GM19467 (cell line): ENCODE measurements at regions not wholly inside any gene's neighbourhood (a gene's known extent, or its start where the extent isn't known, plus 50 kb on each side); places are given as distances from the start of the nearest gene placed in this dataset.

Experiments used
- ATAC-seq: cut with Tn5 transposase; IDR thresholded peaks from one replicate; pipeline ENCODE4 v1.9.1; 2021; ENCODE audit warnings: mild to moderate bottlenecking, moderate library complexity; ENCODE audit not compliant: unreplicated experiment

- ATAC-seq, result no peak
Measured at GRCh38 chr1:220979371-220979770, 100.1 kb downstream of the HLX start.

GRCh38 chr1:220982686-220983085 is 103.4 kb downstream of the HLX start:
- no peak for ATAC-seq

GRCh38 chr1:220983877-220984635 is 104.8 kb downstream of the HLX start:
- ATAC-seq, result no peak

GRCh38 chr1:220990427-220991339 is 111.4 kb downstream of the HLX start:
- no peak for ATAC-seq

- no peak for ATAC-seq
Measured at GRCh38 chr1:220991506-220991905, 112.3 kb downstream of the HLX start.

GRCh38 chr1:220991959-220992704 is 112.9 kb downstream of the HLX start:
- no peak for ATAC-seq

- ATAC-seq, result no peak
Measured at GRCh38 chr1:220992705-220993052, 113.4 kb downstream of the HLX start.

GRCh38 chr1:220994671-220995070 is 115.4 kb downstream of the HLX start:
- no peak for ATAC-seq

GRCh38 chr1:220997791-220998190 is 118.5 kb downstream of the HLX start:
- no peak for ATAC-seq

- no peak for ATAC-seq
Measured at GRCh38 chr1:220999872-221000863, 120.9 kb downstream of the HLX start.

- no peak for ATAC-seq
Measured at GRCh38 chr1:221001167-221001566, 121.9 kb downstream of the HLX start.

- ATAC-seq, result no peak
Measured at GRCh38 chr1:221002601-221003000, 123.4 kb downstream of the HLX start.

GRCh38 chr1:221011145-221011544 is 131.9 kb downstream of the HLX start:
- ATAC-seq, result no peak

GRCh38 chr1:221012120-221012519 is 132.9 kb downstream of the HLX start:
- ATAC-seq, result no peak

GRCh38 chr1:221013691-221014660 is 134.7 kb downstream of the HLX start:
- ATAC-seq, result no peak

GRCh38 chr1:221015159-221015790 is 136.0 kb downstream of the HLX start:
- no peak for ATAC-seq

- no peak for ATAC-seq
Measured at GRCh38 chr1:221016751-221017150, 137.5 kb downstream of the HLX start.

GRCh38 chr1:221018414-221018813 is 139.2 kb downstream of the HLX start:
- no peak for ATAC-seq

GRCh38 chr1:221022331-221022730 is 143.1 kb downstream of the HLX start:
- ATAC-seq, result no peak
